H54 (cell line): ENCODE measurements at regions not wholly inside any gene's neighbourhood (a gene's known extent, or its start where the extent isn't known, plus 50 kb on each side); places are given as distances from the start of the nearest gene placed in this dataset.
"Not testable (repeated sequence)": the region's sequence is repeated elsewhere in the genome, so short reads cannot be mapped to it uniquely, and the experiment has no call there.

Experiments
- DNase-seq: peaks from one replicate; pipeline ENCODE4 v3.0.0; 2011; ENCODE audit warnings: low spot score, mixed read lengths; ENCODE audit not compliant: insufficient read length
- FAIRE-seq: peaks from 3 replicates; lab custom pipeline; 2011; peaks lifted over from hg19 to GRCh38; lab: Jason Lieb, UNC
- POLR2A ChIP-seq: IDR thresholded peaks from 2 replicates; pipeline ENCODE4 v1.6.1; 2011; ENCODE audit warnings: low read depth, mild to moderate bottlenecking, low read length

- TF ChIP-seq POLR2A: no peak
- DNase-seq (no peak), FAIRE-seq (no peak)
Observed at GRCh38 chr4:84110040-84110439, 389.1 kb downstream of the NKX6-1 start.

- FAIRE-seq, DNase-seq: not testable (repeated sequence)
Observed at GRCh38 chr4:84101653-84102625, 397.2 kb downstream of the NKX6-1 start.

GRCh38 chr4:84100071-84100470 is 399.0 kb downstream of the NKX6-1 start:
- DNase-seq: no peak
- no peak for FAIRE-seq
- TF ChIP-seq POLR2A: no peak

GRCh38 chr4:84099599-84099998 is 399.5 kb downstream of the NKX6-1 start:
- TF ChIP-seq POLR2A: no peak
- FAIRE-seq (no peak), DNase-seq (no peak)

- TF ChIP-seq POLR2A: no peak
- no peak for DNase-seq
- no peak for FAIRE-seq
Observed at GRCh38 chr4:84091266-84091665, 407.8 kb downstream of the NKX6-1 start.

GRCh38 chr4:84089652-84090437 is 409.2 kb downstream of the NKX6-1 start:
- FAIRE-seq (no peak), DNase-seq (no peak)
- no peak for TF ChIP-seq POLR2A

GRCh38 chr4:84085986-84086385 is 413.1 kb downstream of the NKX6-1 start:
- DNase-seq: no peak
- FAIRE-seq: no peak
- TF ChIP-seq POLR2A: no peak

GRCh38 chr4:84070289-84070688 is 428.8 kb downstream of the NKX6-1 start:
- no peak for FAIRE-seq
- DNase-seq: no peak
- no peak for TF ChIP-seq POLR2A

- TF ChIP-seq POLR2A: no peak
- DNase-seq: no peak
- no peak for FAIRE-seq
Observed at GRCh38 chr4:84063619-84064018, 435.5 kb downstream of the NKX6-1 start.

- DNase-seq (no peak), FAIRE-seq (no peak)
- no peak for TF ChIP-seq POLR2A
Observed at GRCh38 chr4:84058201-84058600, 440.9 kb downstream of the NKX6-1 start.

GRCh38 chr4:84051639-84052038 is 447.5 kb downstream of the NKX6-1 start:
- FAIRE-seq: no peak
- DNase-seq: no peak
- no peak for TF ChIP-seq POLR2A

- no peak for FAIRE-seq
Observed at GRCh38 chr4:84051089-84051488, 448.0 kb downstream of the NKX6-1 start.

GRCh38 chr4:84050015-84050414 is 449.1 kb downstream of the NKX6-1 start:
- TF ChIP-seq POLR2A: no peak
- DNase-seq: no peak

More at GRCh38 chr4:84051089-84051488, 448.0 kb downstream of the NKX6-1 start:
- TF ChIP-seq POLR2A: no peak
- no peak for DNase-seq

GRCh38 chr4:84046551-84046950 is 452.5 kb downstream of the NKX6-1 start:
- FAIRE-seq (no peak), DNase-seq (no peak)
- no peak for TF ChIP-seq POLR2A

More at GRCh38 chr4:84050015-84050414, 449.1 kb downstream of the NKX6-1 start:
- FAIRE-seq: no peak
